ENCODE measurements at regions not wholly inside any gene's neighbourhood (a gene's known extent, or its start where the extent isn't known, plus 50 kb on each side); places are given as distances from the start of the nearest gene placed in this dataset.

- no peak overlapping the region for H3K27ac ChIP-seq (ENCODE audit: low read depth in 1 of 2, low read length in 2 of 2)
- TF ChIP-seq ATF3 (IDR thresholded peaks at IDR 0.05) (no peak), SP1 (IDR thresholded peaks at IDR 0.05) (no peak), RXRA (IDR thresholded peaks at IDR 0.05) (no peak), FOXA1 (IDR thresholded peaks at IDR 0.05) (no peak), EGR1 (IDR thresholded peaks at IDR 0.05; ENCODE audit: low read depth in 2 of 2) (no peak), NR2F2 (IDR thresholded peaks at IDR 0.05) (no peak), FOXA2 (IDR thresholded peaks at IDR 0.05) (no peak), TAF1 (conservative IDR thresholded peaks at IDR 0.05) (no peak), RAD21 (IDR thresholded peaks at IDR 0.05) (no peak), YY1 (IDR thresholded peaks at IDR 0.05) (no peak), JUND (IDR thresholded peaks at IDR 0.05) (no peak)
- TF ChIP-seq, protein P1, sequence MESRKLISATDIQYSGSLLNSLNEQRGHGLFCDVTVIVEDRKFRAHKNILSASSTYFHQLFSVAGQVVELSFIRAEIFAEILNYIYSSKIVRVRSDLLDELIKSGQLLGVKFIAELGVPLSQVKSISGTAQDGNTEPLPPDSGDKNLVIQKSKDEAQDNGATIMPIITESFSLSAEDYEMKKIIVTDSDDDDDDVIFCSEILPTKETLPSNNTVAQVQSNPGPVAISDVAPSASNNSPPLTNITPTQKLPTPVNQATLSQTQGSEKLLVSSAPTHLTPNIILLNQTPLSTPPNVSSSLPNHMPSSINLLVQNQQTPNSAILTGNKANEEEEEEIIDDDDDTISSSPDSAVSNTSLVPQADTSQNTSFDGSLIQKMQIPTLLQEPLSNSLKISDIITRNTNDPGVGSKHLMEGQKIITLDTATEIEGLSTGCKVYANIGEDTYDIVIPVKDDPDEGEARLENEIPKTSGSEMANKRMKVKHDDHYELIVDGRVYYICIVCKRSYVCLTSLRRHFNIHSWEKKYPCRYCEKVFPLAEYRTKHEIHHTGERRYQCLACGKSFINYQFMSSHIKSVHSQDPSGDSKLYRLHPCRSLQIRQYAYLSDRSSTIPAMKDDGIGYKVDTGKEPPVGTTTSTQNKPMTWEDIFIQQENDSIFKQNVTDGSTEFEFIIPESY (IDR thresholded peaks at IDR 0.05), result no peak
- TF ChIP-seq, protein P2, sequence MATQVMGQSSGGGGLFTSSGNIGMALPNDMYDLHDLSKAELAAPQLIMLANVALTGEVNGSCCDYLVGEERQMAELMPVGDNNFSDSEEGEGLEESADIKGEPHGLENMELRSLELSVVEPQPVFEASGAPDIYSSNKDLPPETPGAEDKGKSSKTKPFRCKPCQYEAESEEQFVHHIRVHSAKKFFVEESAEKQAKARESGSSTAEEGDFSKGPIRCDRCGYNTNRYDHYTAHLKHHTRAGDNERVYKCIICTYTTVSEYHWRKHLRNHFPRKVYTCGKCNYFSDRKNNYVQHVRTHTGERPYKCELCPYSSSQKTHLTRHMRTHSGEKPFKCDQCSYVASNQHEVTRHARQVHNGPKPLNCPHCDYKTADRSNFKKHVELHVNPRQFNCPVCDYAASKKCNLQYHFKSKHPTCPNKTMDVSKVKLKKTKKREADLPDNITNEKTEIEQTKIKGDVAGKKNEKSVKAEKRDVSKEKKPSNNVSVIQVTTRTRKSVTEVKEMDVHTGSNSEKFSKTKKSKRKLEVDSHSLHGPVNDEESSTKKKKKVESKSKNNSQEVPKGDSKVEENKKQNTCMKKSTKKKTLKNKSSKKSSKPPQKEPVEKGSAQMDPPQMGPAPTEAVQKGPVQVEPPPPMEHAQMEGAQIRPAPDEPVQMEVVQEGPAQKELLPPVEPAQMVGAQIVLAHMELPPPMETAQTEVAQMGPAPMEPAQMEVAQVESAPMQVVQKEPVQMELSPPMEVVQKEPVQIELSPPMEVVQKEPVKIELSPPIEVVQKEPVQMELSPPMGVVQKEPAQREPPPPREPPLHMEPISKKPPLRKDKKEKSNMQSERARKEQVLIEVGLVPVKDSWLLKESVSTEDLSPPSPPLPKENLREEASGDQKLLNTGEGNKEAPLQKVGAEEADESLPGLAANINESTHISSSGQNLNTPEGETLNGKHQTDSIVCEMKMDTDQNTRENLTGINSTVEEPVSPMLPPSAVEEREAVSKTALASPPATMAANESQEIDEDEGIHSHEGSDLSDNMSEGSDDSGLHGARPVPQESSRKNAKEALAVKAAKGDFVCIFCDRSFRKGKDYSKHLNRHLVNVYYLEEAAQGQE (IDR thresholded peaks at IDR 0.05), result no peak
- TF ChIP-seq, protein P3, sequence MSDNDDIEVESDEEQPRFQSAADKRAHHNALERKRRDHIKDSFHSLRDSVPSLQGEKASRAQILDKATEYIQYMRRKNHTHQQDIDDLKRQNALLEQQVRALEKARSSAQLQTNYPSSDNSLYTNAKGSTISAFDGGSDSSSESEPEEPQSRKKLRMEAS (IDR thresholded peaks at IDR 0.05), result no peak
- H3K9ac ChIP-seq (ENCODE audit: low read depth in 1 of 2, low read length in 2 of 2), result no peak overlapping the region
- no peaks in the 10 kb centered on the region for H3K4me1 ChIP-seq (ENCODE audit: control insufficient read depth in 4 of 4, insufficient read depth in 4 of 4, low read length in 3 of 4)
- no peaks in the 10 kb centered on the region for H3K27me3 ChIP-seq (ENCODE audit: control insufficient read depth in 4 of 4, insufficient read depth in 4 of 4, low read length in 3 of 4)
- DNase-seq (ENCODE audit: low spot score), result no peak
- H3K36me3 ChIP-seq (ENCODE audit: control insufficient read depth in 4 of 4, insufficient read depth in 3 of 4, low read depth in 1 of 4, low read length in 3 of 4), result no peaks in the 10 kb centered on the region
- no peak overlapping the region for H3K4me3 ChIP-seq (ENCODE audit: low read depth in 1 of 3, low read length in 3 of 3)
- no peaks in the 10 kb centered on the region for H3K9me3 ChIP-seq (ENCODE audit: control insufficient read depth in 4 of 4, low read length in 3 of 4)
- WGBS, result 52% methylated on average over 1 of the region's 1 CpG
Observed at GRCh38 chr9:115730845-115731244, 422.7 kb upstream of the PAPPA start.

GRCh38 chr9:115733318-115734110 is 420.1 kb upstream of the PAPPA start:
- 36% methylated on average over 4 of the region's 4 CpGs for WGBS
- TF ChIP-seq, protein P4, sequence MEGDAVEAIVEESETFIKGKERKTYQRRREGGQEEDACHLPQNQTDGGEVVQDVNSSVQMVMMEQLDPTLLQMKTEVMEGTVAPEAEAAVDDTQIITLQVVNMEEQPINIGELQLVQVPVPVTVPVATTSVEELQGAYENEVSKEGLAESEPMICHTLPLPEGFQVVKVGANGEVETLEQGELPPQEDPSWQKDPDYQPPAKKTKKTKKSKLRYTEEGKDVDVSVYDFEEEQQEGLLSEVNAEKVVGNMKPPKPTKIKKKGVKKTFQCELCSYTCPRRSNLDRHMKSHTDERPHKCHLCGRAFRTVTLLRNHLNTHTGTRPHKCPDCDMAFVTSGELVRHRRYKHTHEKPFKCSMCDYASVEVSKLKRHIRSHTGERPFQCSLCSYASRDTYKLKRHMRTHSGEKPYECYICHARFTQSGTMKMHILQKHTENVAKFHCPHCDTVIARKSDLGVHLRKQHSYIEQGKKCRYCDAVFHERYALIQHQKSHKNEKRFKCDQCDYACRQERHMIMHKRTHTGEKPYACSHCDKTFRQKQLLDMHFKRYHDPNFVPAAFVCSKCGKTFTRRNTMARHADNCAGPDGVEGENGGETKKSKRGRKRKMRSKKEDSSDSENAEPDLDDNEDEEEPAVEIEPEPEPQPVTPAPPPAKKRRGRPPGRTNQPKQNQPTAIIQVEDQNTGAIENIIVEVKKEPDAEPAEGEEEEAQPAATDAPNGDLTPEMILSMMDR (IDR thresholded peaks at IDR 0.05; ENCODE audit: low read depth, low read length, missing input control), result no peak
- TF ChIP-seq RXRA (IDR thresholded peaks at IDR 0.05), result no peak
- TF ChIP-seq JUND (IDR thresholded peaks at IDR 0.05), result no peak
- no peak for TF ChIP-seq FOXA1 (IDR thresholded peaks at IDR 0.05)
- TF ChIP-seq EGR1 (IDR thresholded peaks at IDR 0.05; ENCODE audit: low read depth in 2 of 2), result no peak
- TF ChIP-seq, protein P1 (IDR thresholded peaks at IDR 0.05), result no peak
- no peak for TF ChIP-seq FOXA2 (IDR thresholded peaks at IDR 0.05)

More at GRCh38 chr9:115733318-115734110, 420.1 kb upstream of the PAPPA start:
- H3K27ac ChIP-seq (ENCODE audit: low read depth in 1 of 2, low read length in 2 of 2), result no peak overlapping the region
- H3K4me3 ChIP-seq (ENCODE audit: low read depth in 1 of 3, low read length in 3 of 3), result no peak overlapping the region
- H3K9me3 ChIP-seq (ENCODE audit: control insufficient read depth in 4 of 4, low read length in 3 of 4), result no peaks in the 10 kb centered on the region
- H3K36me3 ChIP-seq (ENCODE audit: control insufficient read depth in 4 of 4, insufficient read depth in 3 of 4, low read depth in 1 of 4, low read length in 3 of 4), result no peaks in the 10 kb centered on the region
- no peak overlapping the region for H3K9ac ChIP-seq (ENCODE audit: low read depth in 1 of 2, low read length in 2 of 2)
- no peaks in the 10 kb centered on the region for H3K27me3 ChIP-seq (ENCODE audit: control insufficient read depth in 4 of 4, insufficient read depth in 4 of 4, low read length in 3 of 4)
- H3K4me1 ChIP-seq (ENCODE audit: control insufficient read depth in 4 of 4, insufficient read depth in 4 of 4, low read length in 3 of 4), result no peaks in the 10 kb centered on the region
- no peak for DNase-seq (ENCODE audit: low spot score)

Measured in liver (tissue), 8 donors.